K562 (cell line): ENCODE measurements at regions not wholly inside any gene's neighbourhood (a gene's known extent, or its start where the extent isn't known, plus 50 kb on each side); places are given as distances from the start of the nearest gene placed in this dataset.

Experiments
- ATAC-seq: fragments of 200-7000 bp; cut with Tn5 transposase; 3 replicates; pipeline ENCODE4 v1.9.1; 2020; ENCODE audit warnings: moderate library complexity
- BruUV-seq: library from RNA; stranded (reverse); fragments of 400-500 nt; replicated peaks from 2 replicates; lab custom pipeline; 2021; lab: Mats Ljungman, UMichigan
- CTCF ChIA-PET: fragments of 300-600 bp; formaldehyde crosslinking; extraction: SDS; loops from one replicate; lab custom pipeline; 2021; ENCODE audit warnings: low intra/inter-chr PET ratio; lab: Yijun Ruan, JAX
- POLR2A ChIA-PET: fragments of 300-600, 350-650 bp; sonication (Branson Sonifier 250); formaldehyde crosslinking; extraction: SDS; loops from one replicate; lab custom pipeline; 2021; ENCODE audit warnings: antibody characterized with exemption, inconsistent platforms; lab: Yijun Ruan, JAX
- DNase-seq, 4 experiments: peaks; one replicate each; pipeline versions ENCODE4 v3.0.0 to v3.0.0-alpha.2; 2011 to 2018; ENCODE audit warnings: low spot score in 3 of 4, mixed read lengths in 3 of 4; ENCODE audit errors: extremely low read depth in 1 of 4
- FAIRE-seq: peaks from 2 replicates; lab custom pipeline; 2011; peaks lifted over from hg19 to GRCh38; lab: Jason Lieb, UNC
- H2AFZ ChIP-seq: 2 replicates; pipeline ENCODE4 v1.6.0; 2011; ENCODE audit warnings: low read depth, low read length, control low read depth, inconsistent platforms
- H3K27ac ChIP-seq: fragments of 200-600 bp; 3 replicates; pipeline ENCODE4 v1.8.0; 2011; ENCODE audit warnings: low read depth, mild to moderate bottlenecking, control low read depth, inconsistent platforms, low read length, moderate library complexity, mixed read lengths; ENCODE audit errors: extremely low read depth
- H3K27me3 ChIP-seq, 2 experiments: fragments of 300-600 bp in 1 of 2; 2 replicates in 1 of 2; 3 replicates in 1 of 2; pipeline versions ENCODE4 v1.6.0 to v1.8.0; 2011; ENCODE audit warnings: inconsistent platforms in 2 of 2, low read length in 2 of 2, mild to moderate bottlenecking in 1 of 2, mixed read lengths in 1 of 2, moderate library complexity in 1 of 2; ENCODE audit not compliant: control insufficient read depth in 2 of 2, insufficient read depth in 2 of 2
- H3K36me3 ChIP-seq: fragments of 300-600 bp; 3 replicates; pipeline ENCODE4 v1.8.0; 2011; ENCODE audit warnings: mild to moderate bottlenecking, low read length, inconsistent platforms; ENCODE audit not compliant: control insufficient read depth, insufficient read depth
- H3K4me1 ChIP-seq, 2 experiments: fragments of 200-600 bp in 1 of 2; replicated peaks in 1 of 2; 2 replicates in 1 of 2; 3 replicates in 1 of 2; pipeline versions ENCODE4 v1.5.1 to v1.8.0; 2011; ENCODE audit warnings: inconsistent platforms in 2 of 2, low read length in 2 of 2, mild to moderate bottlenecking in 1 of 2, mixed read lengths in 1 of 2, moderate library complexity in 1 of 2; ENCODE audit not compliant: control insufficient read depth in 2 of 2, insufficient read depth in 2 of 2
- H3K4me2 ChIP-seq: 2 replicates; pipeline ENCODE4 v1.6.1; 2011; ENCODE audit warnings: low read length, control low read depth, inconsistent platforms, mixed read lengths; ENCODE audit not compliant: insufficient read depth
- H3K4me3 ChIP-seq: fragments of 200-600 bp; sonication (generic), shearing (Covaris generic); 2 replicates; pipeline ENCODE4 v1.5.1; 2016; ENCODE audit warnings: control low read depth, inconsistent platforms
- H3K79me2 ChIP-seq: fragments of 200-600 bp; 3 replicates; pipeline ENCODE4 v1.8.0; 2011; ENCODE audit warnings: low read length, inconsistent platforms; ENCODE audit not compliant: control insufficient read depth, insufficient read depth
- H3K9ac ChIP-seq, 2 experiments: 2 replicates each; pipeline versions ENCODE4 v1.6.0 to v1.6.1; 2011; ENCODE audit warnings: low read depth in 2 of 2, low read length in 2 of 2, control low read depth in 1 of 2, inconsistent platforms in 1 of 2, mild to moderate bottlenecking in 1 of 2, mixed read lengths in 1 of 2; ENCODE audit not compliant: insufficient read depth in 1 of 2
- H3K9me1 ChIP-seq: one replicate; pipeline ENCODE4 v1.6.0; 2011; ENCODE audit warnings: inconsistent platforms, mild to moderate bottlenecking, low read length, moderate library complexity; ENCODE audit not compliant: control insufficient read depth, insufficient read depth
- H3K9me3 ChIP-seq: replicated peaks from 2 replicates; pipeline ENCODE4 v1.5.1; 2011; ENCODE audit warnings: low read depth, low read length, inconsistent platforms; ENCODE audit not compliant: control insufficient read depth, insufficient read depth
- H4K20me1 ChIP-seq: replicated peaks from 2 replicates; pipeline ENCODE4 v1.6.1; 2011; ENCODE audit warnings: low read length, inconsistent platforms, mixed read lengths; ENCODE audit not compliant: control insufficient read depth, insufficient read depth
- CBX3 ChIP-seq, 2 experiments: IDR thresholded peaks; 1 replicate in 1 of 2; 2 replicates in 1 of 2; pipeline ENCODE4 v1.6.1; 2012; ENCODE audit warnings: inconsistent platforms in 2 of 2, low read length in 2 of 2, borderline replicate concordance in 1 of 2, control low read depth in 1 of 2
- CHD2 ChIP-seq: IDR thresholded peaks from 2 replicates; pipeline ENCODE4 v1.6.1; 2011; ENCODE audit warnings: low read depth, low read length
- TFAM ChIP-seq: fragments of 250-450 bp; sonication (Bioruptor Pico); conservative IDR thresholded peaks from 2 replicates; pipeline ENCODE4 v1.5.0; 2021; ENCODE audit warnings: mild to moderate bottlenecking, moderate library complexity
- ZKSCAN8 ChIP-seq: fragments of 200-800 bp; sonication (Bioruptor generic); IDR thresholded peaks from 2 replicates; pipeline ENCODE4 v1.6.1; 2016; ENCODE audit warnings: missing genetic modification characterization, missing compliant biosample characterization
- ZNF639 ChIP-seq, 2 experiments: fragments of 200-800 bp in 1 of 2; sonication (Bioruptor generic) in 1 of 2; sonication (generic) in 1 of 2; formaldehyde crosslinking in 1 of 2; IDR thresholded peaks in 1 of 2; conservative IDR thresholded peaks in 1 of 2; 2 replicates each; pipeline versions ENCODE4 v1.5.0 to v1.6.1; 2016 to 2020; ENCODE audit warnings: missing compliant biosample characterization in 1 of 2, missing genetic modification characterization in 1 of 2, missing genetic modification reagents in 1 of 2
- WGBS: fragments of 100-300 bp; shearing (Covaris generic); methylation state at CpG from one replicate; pipeline ENCODE4 v1.1.6; 2016; ENCODE audit warnings: low coverage, mixed read lengths; ENCODE audit not compliant: insufficient coverage; ENCODE audit errors: missing lambda C conversion rate; 5-methylcytosine and 5-hydroxymethylcytosine counted together
- in situ Hi-C: fragments of 300-500 bp; cut with MboI; formaldehyde crosslinking; loops from 4 replicates; pipeline ENCODE4 v1.15.0; 2018; ENCODE audit warnings: inconsistent platforms, mixed read lengths
- intact Hi-C: fragments of 100-400 bp; cut with micrococcal nuclease; formaldehyde crosslinking; loops from 2 replicates; pipeline ENCODE4 v1.14.2; 2022

GRCh38 chr7:92932450-92932849 is 96.1 kb upstream of the CDK6 start:
- FAIRE-seq, result peak; percentile 42
- peaks cover 8% of the 10 kb centered on the region; the same call in 1 of the 2 replicates for H3K9me3 ChIP-seq
- no peaks in the 10 kb centered on the region for H3K36me3 ChIP-seq
- H3K9me1 ChIP-seq, result no peaks in the 10 kb centered on the region
- intact Hi-C loops (no loop called here), in situ Hi-C loops (no loop called here)
- no peak for DNase-seq
- no peaks in the 10 kb centered on the region for H3K27me3 ChIP-seq
- ChIA-PET POLR2A (no interaction called here), CTCF (no interaction called here)
- no peaks in the 10 kb centered on the region for H3K4me1 ChIP-seq
- peak; percentile 39; the same call in 2 of the 3 replicates for ATAC-seq
- H3K79me2 ChIP-seq, result no peaks in the 10 kb centered on the region
- no peak overlapping the region for H3K27ac ChIP-seq
- no peak overlapping the region for H3K9ac ChIP-seq
- no peak overlapping the region for H3K4me2 ChIP-seq
- BruUV-seq, result no TSS peak
- no peak overlapping the region for H3K4me3 ChIP-seq
- no peaks in the 10 kb centered on the region for H4K20me1 ChIP-seq
- no peak overlapping the region for H2AFZ ChIP-seq
- WGBS, result 13% methylated on average over 8 of the region's 8 CpGs
- TF ChIP-seq ZKSCAN8 (CRISPR knock-in tag), result no peak
- no peak for TF ChIP-seq TFAM (CRISPR knock-in tag)
- peak; percentile 78 for TF ChIP-seq CHD2
- TF ChIP-seq CBX3 (IDR thresholded peaks at IDR 0.05; ENCODE audit: borderline replicate concordance in 1 of 2, low read length in 2 of 2), result peak in 1 of 2 experiments; percentile 39; a peak in 1 of 3 replicates
- TF ChIP-seq ZNF639 (CRISPR knock-in tag; conservative IDR thresholded peaks at IDR 0.05 in 1 of 2, IDR thresholded peaks at IDR 0.05 in 1 of 2), result no peak
